CD4-positive, alpha-beta T cell treated with Interleukin-15 for 4 hours (primary cell): ENCODE measurements at regions not wholly inside any gene's neighbourhood (a gene's known extent, or its start where the extent isn't known, plus 50 kb on each side); places are given as distances from the start of the nearest gene placed in this dataset.

ENCODE experiments used
- DNase-seq: peaks from one replicate; pipeline ENCODE4 v3.0.0-alpha.2; 2020; ENCODE audit warnings: low spot score

DNA sequence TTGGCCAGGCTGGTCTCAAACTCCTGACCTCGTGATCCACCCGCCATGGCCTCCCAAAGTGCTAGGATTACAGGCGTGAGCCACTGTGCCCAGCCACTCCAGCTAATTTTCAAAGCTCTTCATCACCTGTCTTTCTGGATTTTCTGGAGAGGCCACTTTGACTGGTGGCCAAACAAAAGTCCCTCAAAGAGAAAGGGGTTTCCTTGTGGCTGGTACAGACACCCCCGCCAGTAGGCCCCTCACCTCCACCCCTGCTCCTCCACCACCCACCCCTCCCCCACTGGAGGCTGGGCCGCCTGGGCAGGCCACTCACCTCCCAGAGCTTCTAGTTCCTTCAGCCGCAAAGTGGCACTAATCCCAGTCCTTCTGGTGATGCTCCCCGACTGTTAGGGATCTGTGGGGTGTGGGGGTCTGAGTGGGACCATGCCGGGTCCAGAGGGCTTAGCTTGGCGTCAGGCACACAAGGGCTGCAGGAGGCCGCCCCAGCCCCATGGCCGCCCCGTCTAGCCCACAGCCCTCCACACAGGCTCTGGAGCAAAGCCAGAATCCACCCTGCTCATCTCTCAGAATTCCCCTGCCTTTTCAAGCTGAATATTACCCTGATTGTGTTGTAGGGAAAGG lies 182.0 kb upstream of the IER5L start:
- no peak for DNase-seq

DNA sequence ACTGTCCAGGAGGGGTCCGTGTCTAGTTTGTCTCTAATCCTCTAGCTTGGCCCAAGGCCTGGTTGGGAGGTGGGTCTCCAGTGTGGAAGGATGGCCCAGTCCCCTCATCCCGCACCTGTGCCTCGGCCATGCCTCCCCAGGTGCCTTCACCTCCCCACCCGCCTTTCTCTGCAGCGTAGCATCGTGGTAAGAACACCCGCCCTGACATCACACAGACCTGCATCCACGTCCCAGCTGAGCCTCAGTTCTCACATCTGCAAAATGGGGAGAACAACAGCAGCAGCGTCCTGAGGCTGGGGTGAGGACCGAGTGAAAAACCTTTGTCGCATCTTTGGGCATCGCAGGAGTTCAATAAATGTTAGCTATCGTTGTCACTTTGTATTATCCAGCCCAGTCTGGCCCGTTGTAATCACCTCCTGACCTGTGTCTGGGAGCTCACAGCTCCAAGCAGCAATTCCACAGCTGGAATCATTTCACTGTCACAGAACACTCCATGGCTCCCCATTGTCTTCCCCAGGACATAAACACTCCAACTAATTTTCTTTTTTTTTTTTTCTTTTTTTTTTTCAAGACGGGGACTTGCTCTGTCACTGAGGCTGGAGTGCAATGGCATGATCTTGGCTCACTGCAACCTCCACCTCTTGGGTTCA lies 181.2 kb upstream of the IER5L start:
- no peak for DNase-seq

DNA sequence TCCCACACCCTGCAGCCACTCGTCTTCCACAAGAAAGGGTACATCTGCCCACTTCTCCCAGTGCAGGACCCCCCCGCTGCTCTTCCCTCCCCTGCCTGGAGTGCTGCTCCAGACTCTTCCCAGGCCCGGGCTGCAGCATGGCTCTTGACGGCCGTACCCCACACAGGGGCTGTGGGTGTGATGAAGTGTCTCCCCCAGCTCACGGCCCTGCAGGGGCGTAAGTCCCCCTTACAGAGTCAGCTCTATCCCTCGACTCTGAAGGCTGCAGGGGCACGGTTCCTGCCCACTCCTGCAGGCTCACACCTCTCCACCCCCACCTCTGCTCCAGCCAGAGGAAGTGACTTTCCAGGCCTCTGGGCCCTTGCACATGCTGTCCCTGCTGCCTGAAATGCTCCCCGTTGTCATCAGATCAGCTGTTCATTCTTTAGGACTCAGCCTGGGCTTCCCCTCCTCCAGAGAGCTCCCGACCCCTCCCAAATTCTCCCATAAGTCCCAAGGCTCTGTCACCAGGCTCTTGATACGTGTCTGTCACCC lies 180.6 kb upstream of the IER5L start:
- DNase-seq: no peak

DNA sequence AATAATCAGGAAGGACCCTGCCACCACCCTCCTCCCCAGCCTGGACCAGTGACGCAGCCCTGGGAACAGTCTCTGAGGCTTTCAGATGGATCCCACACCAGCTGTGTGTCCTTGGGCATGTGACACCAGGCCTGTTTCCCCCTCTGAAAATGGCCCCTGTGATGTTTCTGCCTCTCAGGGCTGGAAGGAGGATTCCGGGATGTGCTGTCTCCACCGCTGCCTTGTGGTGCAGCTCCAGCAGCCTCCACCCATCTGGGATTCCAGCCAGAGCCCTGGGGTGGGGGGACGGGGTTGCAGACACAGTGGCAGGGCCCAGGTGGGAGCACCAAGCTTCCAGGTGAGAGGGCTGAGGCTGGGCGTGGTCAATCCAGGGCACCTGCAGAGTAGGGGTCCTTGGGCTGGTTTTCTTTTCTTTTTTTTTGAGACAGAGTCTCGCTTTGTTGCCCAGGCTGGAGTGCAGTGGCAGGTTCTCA lies 179.7 kb upstream of the IER5L start:
- no peak for DNase-seq

DNA sequence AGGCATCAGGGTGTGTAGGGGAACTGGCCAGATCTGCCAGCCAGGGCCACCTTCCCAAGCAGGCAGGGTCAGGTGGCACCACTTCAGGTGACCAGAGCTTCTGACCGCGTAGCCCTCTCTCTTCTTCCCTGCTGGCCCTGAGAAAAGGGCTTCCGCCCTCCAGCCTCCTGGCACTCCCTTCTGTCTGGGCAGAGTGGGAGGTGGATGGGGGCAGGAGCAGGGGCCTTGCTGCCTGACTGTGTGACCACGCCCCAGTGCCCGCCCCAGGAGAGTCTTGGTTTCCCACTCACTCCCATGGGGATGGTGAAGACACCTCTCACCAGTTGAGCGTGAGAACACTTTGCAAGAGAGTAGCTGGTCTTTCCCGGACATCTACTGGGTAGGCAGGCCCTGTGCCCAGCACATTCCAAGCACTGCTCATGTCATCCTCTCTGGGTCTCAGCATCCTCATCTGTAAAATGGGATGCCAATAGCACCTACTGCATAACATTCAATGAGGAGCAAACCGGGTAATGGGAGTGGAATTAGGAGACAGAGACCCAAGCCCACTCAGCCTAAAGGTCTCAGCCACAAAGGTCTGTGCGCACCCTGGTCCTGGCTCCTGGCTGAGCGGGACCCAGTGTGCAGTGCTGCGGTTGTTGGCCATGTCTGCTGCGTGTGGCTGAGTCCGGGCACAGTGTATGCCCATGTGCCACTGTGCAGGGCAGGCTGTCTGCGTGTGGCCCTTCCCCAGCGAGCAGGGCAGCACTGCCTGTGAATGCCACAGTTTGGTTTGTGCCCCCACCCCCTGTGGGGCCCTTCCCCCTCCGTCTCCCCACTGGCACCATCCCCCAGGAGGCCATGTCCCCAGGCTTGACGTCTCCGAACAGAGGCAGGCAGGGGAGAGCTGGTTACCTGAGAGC lies 179.1 kb upstream of the IER5L start:
- no peak for DNase-seq

DNA sequence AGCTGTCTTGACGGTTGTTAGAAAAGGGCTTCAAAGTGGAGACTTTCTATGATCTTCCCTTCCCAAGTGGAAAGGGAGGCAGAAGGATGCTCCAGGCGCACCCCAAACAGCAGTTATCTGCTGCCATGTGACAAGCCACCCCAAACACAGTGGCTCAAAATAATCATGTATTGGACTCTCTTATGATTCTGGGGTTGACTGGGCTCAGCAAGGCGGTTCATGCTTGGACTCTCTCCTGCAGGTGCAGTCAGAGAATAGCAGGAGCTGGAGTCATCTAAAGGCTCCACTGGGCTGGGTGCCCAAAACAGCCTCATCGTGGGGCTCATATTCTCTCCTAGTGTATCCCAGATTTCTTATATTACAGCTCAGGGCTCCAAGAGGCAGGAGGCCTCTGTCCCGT lies 177.6 kb upstream of the IER5L start:
- DNase-seq: no peak

DNA sequence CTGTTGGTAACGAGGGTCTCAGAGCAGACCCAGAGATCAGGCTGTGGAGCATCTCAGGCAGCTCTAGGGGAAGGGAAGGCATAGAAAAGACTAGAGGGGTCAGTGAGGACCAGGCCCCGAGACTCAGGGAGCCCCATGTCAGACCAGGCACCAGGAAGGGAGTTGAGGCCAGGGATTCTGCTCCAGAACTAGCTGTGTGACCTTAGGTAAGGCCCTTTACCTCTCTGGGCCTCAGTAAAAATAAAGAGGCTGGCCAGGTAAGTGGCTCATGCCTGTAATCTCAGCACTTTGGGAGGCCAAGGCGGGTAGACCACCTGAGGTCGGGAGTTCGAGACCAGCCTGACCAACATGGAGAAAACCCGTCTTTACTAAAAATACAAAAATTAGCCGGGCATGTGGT lies 176.4 kb upstream of the IER5L start:
- DNase-seq: no peak

DNA sequence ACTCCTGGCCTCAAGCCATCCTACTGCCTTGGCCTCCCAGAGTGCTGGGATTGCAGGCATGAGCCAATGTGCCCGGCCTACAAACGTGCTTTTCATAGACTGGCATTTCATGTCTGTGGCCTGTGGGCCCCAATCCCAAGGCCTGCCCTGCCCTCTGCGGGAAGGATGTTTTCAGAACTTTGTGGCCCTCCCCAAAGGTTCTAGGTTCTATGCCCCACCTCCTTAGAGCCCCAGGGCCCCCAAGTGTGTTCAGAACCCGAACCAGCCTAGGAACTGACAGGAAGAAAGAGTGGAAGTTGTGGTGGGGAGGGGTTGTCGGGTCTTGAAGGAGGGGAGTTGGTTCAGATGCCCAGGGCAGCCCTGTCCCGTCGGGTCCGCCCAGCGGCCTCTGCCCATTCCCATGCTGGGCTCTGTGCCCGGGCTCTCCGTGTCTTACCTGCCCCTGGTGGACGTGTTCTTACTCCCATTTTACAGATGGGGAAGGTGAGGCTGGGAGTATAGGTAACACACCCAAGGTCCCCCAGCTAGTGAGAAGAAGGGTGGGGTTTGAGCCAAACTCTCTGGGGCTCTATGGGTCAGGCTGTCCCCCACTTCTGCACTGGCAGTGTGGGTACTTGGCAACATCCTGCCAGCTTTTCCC lies 175.8 kb upstream of the IER5L start:
- no peak for DNase-seq

DNA sequence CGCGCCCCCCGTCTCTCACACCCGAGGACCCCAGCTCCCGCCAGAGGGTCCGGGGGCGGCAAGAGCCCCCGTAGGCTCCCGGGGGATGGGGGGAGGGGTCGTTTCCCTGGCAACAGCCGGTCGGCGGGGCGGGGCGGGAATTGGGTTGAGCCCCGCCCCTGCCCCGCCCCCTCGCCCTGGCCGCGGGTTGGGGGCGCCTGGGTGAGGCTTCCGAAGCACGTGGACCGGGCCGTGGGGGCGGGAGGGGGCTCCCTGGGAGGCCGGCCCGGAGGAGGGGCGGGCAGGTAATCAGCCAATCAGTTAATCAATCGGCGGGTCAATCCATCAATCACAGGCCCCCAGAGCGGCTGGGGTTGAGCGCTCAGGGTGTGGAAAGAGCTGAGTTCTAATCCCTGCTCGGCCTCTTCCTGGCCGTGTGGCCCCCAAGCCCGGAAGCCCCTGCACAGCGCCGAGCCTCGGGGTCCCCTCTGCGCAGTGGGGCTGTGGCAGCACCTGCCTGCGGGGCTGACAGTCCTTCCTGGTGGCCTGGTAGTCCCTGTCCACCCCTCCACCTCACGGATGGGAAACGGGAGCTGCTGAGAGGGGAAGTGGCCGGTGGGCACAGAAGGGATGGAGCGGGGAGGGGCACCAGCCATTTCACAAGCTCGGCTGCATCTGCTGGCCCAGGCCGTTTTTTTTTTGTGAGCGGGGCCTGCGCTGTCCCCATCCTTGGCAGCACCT lies 174.2 kb upstream of the IER5L start:
- no peak for DNase-seq

DNA sequence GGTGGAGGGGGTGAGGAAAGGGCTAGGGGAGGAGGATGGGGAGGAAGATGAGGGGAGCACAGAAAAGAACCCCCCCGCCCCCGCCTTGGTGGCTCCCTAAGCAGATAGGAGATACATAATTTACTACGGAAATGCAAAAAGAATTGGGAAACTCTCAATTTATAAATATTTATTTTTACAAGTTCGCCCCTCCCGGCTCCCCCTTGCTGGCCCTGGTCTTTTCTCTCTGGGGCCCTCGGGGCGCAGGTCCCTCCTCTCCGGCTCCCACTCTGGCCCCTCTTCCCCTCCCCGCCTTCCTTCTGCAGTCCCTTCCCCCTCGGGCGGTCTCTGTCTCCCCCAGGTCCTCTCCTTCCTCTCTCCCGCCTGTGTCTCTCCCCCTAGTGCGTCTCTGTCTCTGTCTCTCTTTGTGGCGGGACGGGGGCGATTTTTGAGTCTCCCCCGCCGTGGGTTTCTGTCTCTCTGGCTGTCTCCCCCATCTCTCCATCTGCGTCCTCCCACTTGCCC lies 173.6 kb upstream of the IER5L start:
- no peak for DNase-seq

DNA sequence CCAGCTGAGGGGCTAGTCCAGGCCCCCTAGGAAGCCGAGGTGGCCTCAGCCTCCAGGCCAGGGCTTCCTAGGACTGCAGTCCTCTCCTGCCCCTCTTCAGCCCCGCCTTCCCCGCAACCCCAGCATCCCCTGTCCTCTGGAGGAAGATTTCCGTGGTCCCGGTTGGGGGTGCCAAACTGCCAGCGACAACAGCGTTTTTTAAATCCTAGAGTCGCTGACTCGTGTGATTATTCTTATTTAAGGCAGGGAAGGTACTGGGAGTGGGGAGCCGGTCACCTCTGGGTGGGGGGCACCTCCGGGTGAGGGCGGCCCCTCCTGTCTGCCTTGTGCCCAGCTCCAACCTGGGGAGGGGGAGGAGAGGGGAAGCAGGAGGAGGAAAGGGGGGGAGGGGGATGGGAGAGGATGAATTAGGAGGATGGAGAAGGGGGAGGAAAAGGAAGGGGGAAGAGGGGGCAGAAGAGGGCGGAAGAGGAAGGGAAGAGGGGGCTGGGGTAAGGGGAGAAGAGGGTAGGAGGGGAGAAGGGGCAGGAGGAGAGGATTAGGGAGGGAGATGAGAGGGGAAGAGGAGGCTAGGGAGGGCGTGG lies 173.1 kb upstream of the IER5L start:
- no peak for DNase-seq

DNA sequence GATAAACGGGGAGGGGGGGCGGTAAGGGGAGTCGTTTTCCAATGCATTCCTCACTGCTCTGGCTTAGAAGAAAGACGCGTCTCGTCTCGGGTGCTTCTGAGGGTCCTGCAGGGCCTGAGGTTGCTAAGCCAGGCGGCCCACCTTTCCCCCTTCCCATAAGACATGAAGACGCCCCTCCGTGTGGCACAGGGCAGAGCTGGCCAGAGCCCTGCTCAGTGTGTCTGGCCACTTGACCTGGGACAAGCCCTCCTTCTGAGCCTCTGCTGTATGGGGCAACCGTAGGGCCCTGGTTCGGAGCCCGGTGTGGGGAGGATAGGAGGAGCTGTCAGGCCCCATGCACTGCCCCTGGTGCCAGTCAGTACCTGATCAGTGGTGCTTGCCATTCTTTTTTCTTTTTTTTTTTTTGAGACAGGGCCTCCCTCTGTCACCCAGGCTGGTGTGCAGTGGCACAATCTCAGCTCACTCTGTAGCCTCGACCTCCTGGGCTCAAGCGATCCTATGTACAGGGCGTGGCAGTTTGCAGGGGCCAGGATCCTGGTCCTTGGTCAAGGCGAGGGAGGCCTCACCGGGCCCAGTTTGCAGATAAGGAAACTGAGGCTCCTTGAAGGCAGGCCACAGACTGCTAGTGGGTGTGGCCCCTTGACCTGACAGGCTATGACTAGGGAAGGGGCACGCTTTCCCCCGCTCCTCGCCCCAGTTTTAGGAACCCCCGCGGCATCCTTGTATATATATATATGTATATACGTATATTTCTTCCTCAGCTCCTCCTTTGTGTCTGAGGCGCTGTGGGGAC lies 172.3 kb upstream of the IER5L start:
- no peak for DNase-seq

DNA sequence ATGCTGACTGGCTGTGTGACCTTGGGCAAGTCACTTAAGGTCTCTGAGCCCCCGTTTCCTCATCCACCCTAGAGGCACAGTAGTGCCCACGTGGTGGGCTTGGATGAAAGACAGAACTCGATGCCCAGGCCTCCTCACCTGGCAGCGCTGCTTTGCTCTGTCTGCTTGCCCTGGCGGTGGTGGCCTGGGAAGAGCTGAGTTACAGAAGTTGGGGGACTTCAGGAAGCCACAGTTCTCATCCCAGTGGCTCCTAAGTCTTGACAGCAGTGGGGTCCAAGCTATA lies 171.5 kb upstream of the IER5L start:
- no peak for DNase-seq

DNA sequence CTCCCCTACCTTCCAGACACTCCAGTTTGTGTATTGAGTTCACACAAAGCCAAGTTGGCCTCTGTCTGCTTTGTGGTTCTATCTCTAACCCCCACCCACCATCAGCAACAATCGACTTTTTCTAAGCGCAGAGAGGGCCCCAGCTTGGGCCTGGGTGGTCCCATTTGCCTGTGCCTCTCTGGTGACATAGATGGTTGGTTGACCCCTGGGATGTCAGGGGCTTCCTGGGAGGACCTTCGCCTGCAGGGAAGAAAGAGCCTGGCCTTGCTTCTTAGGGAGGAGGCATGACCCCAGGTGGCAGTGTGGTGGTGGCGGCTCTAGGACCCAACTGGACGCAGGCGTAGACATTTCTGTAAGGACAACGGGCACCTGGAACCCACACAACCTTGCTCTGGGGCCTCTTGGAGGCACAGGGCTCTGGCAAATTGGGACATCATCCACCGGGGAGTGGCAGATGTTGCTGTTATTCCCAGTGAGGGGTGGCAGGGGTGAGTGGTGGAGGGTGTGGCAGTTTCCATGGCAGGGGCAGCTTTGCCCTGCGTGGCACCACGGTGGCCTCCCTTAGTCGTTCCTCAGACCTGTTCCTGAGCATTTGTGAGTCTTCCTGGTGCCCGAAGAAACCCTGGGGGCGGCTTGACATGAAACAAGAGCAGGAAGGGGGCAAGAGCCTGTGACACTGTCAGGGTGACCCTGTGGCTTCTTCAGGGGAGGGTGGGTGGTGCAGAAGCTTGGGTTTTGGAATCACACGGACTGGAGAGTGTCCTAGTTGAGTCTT lies 171.0 kb upstream of the IER5L start:
- DNase-seq: no peak

DNA sequence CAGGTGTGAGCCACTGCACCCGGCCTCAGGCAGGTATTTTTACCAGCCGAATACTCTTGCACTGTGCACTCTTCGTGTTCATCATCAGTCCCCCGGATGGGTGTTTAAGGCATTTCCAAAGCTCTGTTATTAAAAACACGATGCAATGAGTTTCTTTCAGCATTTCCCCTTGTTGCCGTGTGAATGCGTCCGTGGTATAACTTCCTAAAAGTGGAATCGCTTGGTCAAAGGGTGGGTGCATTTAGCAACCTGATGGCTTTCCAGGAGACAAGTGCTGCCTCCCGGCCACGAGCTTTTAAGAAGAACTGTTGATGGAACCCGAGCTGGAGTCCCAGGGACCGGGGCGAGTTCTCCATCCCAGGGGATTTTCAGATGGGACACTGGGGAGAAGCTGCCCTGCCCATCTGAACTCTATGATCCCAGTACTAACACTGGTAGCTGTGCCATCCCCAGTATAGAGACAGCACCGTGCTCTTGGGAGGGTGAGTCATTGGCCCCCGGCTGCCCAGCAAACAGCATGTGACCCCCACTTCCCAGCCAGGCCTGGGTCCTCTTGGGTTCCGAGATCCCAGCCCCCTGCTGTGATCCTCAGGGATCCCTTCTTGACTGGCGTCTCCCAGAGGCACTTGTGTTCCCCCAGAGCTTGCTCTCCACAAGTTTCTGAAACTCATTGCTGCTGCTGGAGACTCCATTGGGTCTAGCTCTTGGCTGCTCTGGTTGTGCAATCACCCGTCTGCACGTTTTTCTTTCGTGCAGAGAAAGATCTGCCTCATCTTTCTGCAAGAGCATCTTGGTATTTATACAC lies 169.5 kb upstream of the IER5L start:
- no peak for DNase-seq

DNA sequence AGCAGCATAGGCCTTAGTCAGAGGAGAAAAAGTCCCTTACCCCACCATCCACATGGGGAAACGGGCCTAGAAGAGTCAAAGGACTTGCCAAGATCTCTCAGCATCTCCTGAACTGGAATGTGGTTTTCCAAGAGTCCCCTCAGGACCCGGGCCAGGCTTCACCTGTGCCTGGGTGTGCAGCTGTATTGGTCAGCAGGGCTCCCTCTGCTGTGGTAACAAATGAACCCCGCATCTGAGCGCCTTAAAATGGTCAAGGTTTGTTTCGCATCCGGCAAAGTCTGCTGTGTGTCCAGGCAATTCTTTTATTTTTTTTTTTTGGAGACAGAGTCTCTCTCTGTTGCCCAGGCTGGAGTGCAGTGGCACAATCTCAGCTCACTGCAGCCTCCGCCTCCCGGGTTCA lies 168.0 kb upstream of the IER5L start:
- no peak for DNase-seq

DNA sequence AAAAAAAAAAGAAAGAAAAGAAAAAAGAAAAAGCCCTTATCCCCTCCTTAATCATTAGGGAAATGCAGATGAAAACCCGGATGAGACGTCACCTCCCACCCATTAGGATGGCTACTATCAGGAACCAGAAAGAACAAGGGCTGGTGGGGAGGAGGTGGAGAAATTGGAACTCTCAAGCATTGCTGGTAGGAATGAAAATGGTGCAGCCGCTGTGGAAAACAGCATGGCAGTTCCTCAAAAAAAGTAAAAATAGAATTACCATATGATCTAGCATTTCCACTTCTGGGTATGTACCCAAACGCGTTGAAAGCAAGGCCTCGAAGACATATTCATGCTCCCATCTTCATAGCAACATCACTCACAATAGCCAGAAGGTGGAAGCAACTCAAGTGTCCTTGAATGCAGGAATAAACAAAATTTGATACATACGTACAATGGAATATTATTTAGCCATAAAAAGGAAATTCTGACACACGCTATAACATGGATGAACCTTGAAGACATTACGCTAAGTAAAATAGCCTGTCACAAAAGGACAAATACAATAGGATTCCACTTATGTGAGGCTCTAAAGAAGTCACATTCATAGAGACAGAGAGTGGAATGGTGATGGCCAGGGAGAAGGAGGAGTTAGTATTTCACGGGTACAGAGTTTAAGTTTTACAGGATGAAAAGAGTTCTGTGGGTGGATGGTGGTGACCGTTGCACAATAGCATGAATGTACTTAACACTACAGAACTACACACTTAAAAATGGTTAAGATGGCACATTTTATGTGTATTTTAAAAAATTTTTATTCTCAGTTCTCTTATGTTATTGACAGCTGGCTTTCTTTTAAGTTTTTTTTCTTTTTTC lies 166.8 kb upstream of the IER5L start:
- DNase-seq: no peak
